Retinal pigment epithelial cell (primary cell): ENCODE measurements at regions not wholly inside any gene's neighbourhood (a gene's known extent, or its start where the extent isn't known, plus 50 kb on each side); places are given as distances from the start of the nearest gene placed in this dataset.

Experiments
- DNase-seq: peaks from one replicate; pipeline ENCODE4 v3.0.0-alpha.2; 2010; ENCODE audit warnings: low read depth
- H3K4me3 ChIP-seq: 2 replicates; pipeline ENCODE4 v1.5.1; 2011; ENCODE audit warnings: mild to moderate bottlenecking, low read length, control low read depth, moderate library complexity
- TF ChIP-seq, protein P1 (sequence below): conservative IDR thresholded peaks from 2 replicates; pipeline ENCODE4 v1.5.1; 2011; ENCODE audit warnings: low read depth, low read length, control low read depth, inconsistent platforms

- H3K4me3 ChIP-seq: no peak overlapping the region
- TF ChIP-seq, protein P1, sequence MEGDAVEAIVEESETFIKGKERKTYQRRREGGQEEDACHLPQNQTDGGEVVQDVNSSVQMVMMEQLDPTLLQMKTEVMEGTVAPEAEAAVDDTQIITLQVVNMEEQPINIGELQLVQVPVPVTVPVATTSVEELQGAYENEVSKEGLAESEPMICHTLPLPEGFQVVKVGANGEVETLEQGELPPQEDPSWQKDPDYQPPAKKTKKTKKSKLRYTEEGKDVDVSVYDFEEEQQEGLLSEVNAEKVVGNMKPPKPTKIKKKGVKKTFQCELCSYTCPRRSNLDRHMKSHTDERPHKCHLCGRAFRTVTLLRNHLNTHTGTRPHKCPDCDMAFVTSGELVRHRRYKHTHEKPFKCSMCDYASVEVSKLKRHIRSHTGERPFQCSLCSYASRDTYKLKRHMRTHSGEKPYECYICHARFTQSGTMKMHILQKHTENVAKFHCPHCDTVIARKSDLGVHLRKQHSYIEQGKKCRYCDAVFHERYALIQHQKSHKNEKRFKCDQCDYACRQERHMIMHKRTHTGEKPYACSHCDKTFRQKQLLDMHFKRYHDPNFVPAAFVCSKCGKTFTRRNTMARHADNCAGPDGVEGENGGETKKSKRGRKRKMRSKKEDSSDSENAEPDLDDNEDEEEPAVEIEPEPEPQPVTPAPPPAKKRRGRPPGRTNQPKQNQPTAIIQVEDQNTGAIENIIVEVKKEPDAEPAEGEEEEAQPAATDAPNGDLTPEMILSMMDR: no peak
- DNase-seq: no peak
Measured at GRCh38 chr5:34538026-34538672, 118.0 kb upstream of the RAI14 start.

DNA sequence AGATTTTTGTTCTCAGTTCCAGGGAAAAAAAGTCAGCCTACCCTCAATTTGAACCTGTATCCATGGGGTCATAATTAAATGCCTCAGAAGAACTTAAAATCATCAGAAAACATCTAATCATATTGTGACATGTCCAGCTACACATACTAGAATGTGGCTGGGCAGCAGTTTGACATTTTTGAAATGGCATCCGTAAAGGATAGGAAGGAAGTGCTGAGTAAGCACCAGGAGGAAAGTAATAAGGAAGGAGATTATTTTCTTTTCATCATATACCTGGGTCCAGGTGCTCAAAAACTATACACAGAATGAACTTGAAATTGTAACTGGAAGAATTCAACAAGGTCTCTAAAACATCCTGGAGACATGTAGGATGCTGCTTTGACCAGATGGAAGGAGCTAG lies 116.9 kb upstream of the RAI14 start:
- no peak for DNase-seq
- TF ChIP-seq, protein P1: no peak
- no peak overlapping the region for H3K4me3 ChIP-seq

DNA sequence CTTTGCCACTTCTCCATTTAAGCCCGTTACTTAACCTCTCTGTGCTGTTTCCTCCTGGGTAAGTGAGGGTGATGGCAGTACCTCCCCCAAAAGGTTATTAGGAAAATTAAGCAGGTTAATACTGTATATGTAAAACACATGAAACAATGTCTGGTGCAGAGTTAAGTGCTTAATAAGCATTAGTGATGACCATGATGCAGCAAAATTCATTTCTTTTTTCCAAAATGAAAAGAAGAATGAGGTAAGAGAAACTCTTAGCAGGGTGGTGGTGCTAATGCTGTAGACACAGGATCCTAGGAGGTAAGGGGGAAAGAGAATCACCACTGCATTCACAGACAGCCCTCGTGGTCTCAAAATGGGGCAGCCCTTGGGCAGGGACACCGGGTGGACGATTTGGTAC lies 115.1 kb upstream of the RAI14 start:
- TF ChIP-seq, protein P1: no peak
- H3K4me3 ChIP-seq: no peak overlapping the region
- no peak for DNase-seq

- no peak for DNase-seq
- no peak overlapping the region for H3K4me3 ChIP-seq
- TF ChIP-seq, protein P1: no peak
Measured at GRCh38 chr5:34542818-34543217, 113.3 kb upstream of the RAI14 start.

- no peak for DNase-seq
- TF ChIP-seq, protein P1: no peak
- no peak overlapping the region for H3K4me3 ChIP-seq
Measured at GRCh38 chr5:34543687-34544086, 112.4 kb upstream of the RAI14 start.

GRCh38 chr5:34544403-34544802 lies 111.7 kb upstream of the RAI14 start:
- H3K4me3 ChIP-seq: no peak overlapping the region
- DNase-seq: no peak
- TF ChIP-seq, protein P1: no peak

DNA sequence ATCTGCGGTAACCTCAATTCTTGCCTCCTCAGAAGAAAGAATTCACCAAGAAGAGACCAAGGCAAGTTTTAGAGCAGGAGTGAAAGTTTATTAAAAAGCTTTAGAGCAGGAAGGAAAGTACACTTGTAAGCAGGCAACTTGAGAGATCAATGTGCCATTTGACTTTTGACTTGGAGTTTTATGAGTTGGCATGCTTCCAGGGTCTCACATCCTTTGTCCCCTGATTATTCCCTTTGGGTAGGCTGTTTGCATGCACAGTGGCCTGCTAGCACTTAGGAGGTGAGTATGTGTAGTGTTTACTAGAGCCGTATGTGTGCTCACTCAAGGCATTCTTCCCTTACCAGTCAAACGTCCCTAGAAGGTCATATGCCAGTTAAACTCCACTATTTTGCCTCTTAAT lies 111.0 kb upstream of the RAI14 start:
- TF ChIP-seq, protein P1: no peak
- DNase-seq: no peak
- H3K4me3 ChIP-seq: no peak overlapping the region
